Caco-2 (cell line): ENCODE measurements at regions not wholly inside any gene's neighbourhood (a gene's known extent, or its start where the extent isn't known, plus 50 kb on each side); places are given as distances from the start of the nearest gene placed in this dataset.

Experiments used
- BruUV-seq: library from RNA; stranded (reverse); fragments of 400-500 nt; replicated peaks from 2 replicates; lab custom pipeline; 2021; lab: Mats Ljungman, UMichigan
- CTCF ChIA-PET: fragments of 300-600 bp; sonication (Branson Sonifier 250); formaldehyde crosslinking; loops from one replicate; lab custom pipeline; 2022; ENCODE audit warnings: antibody characterized with exemption; lab: Charles Lee
- POLR2A ChIA-PET: fragments of 300-600 bp; sonication (Branson Sonifier 250); formaldehyde crosslinking; loops from one replicate; lab custom pipeline; 2022; ENCODE audit warnings: antibody characterized with exemption; lab: Charles Lee
- DNase-seq, 2 experiments: peaks; one replicate each; pipeline versions ENCODE4 v3.0.0 to v3.0.0-alpha.2; 2020 to 2022
- H3K27me3 ChIP-seq: replicated peaks from 2 replicates; pipeline ENCODE4 v1.6.0; 2011; ENCODE audit warnings: low read length; ENCODE audit not compliant: control insufficient read depth, insufficient read depth
- H3K36me3 ChIP-seq: 2 replicates; pipeline ENCODE4 v1.5.1; 2011; ENCODE audit warnings: low read length; ENCODE audit not compliant: control insufficient read depth, insufficient read depth
- H3K4me1 ChIP-seq: fragments of 250-450 bp; sonication (Bioruptor Pico); 2 replicates; pipeline ENCODE4 v1.5.1; 2020; ENCODE audit warnings: mild to moderate bottlenecking
- H3K4me3 ChIP-seq: 2 replicates; pipeline ENCODE4 v1.5.1; 2011; ENCODE audit warnings: low read depth, mild to moderate bottlenecking, control low read depth, low read length
- H3K9me3 ChIP-seq: fragments of 250-450 bp; sonication (Bioruptor Pico); 2 replicates; pipeline ENCODE4 v1.5.1; 2020; ENCODE audit warnings: mild to moderate bottlenecking, moderate library complexity
- H3K27ac Mint-ChIP-seq: one replicate; pipeline ENCODE4 v1.8.0; 2022; ENCODE audit warnings: mixed read lengths; ENCODE audit not compliant: unreplicated experiment
- H3K27me3 Mint-ChIP-seq: one replicate; pipeline ENCODE4 v1.8.0; 2022; ENCODE audit warnings: mixed read lengths; ENCODE audit not compliant: insufficient read depth, unreplicated experiment
- H3K36me3 Mint-ChIP-seq: one replicate; pipeline ENCODE4 v1.8.0; 2022; ENCODE audit warnings: mild to moderate bottlenecking, mixed read lengths; ENCODE audit not compliant: insufficient read depth, unreplicated experiment
- H3K4me1 Mint-ChIP-seq: one replicate; pipeline ENCODE4 v1.8.0; 2022; ENCODE audit warnings: low read depth, mixed read lengths; ENCODE audit not compliant: unreplicated experiment
- H3K4me3 Mint-ChIP-seq: one replicate; pipeline ENCODE4 v1.8.0; 2022; ENCODE audit warnings: mild to moderate bottlenecking, moderate library complexity, mixed read lengths; ENCODE audit not compliant: unreplicated experiment
- H3K9me3 Mint-ChIP-seq: one replicate; pipeline ENCODE4 v1.8.0; 2022; ENCODE audit warnings: mixed read lengths; ENCODE audit not compliant: unreplicated experiment
- CTCF ChIP-seq, 2 experiments: fragments of 200-600 bp in 1 of 2; IDR thresholded peaks; 1 replicate in 1 of 2; 2 replicates in 1 of 2; pipeline versions ENCODE4 v1.5.1 to v1.8.0; 2011 to 2022; ENCODE audit warnings: antibody characterized with exemption in 1 of 2, control low read depth in 1 of 2, inconsistent platforms in 1 of 2, low read depth in 1 of 2, low read length in 1 of 2, mild to moderate bottlenecking in 1 of 2, moderate library complexity in 1 of 2; ENCODE audit not compliant: insufficient read depth in 1 of 2, severe bottlenecking in 1 of 2, unreplicated experiment in 1 of 2
- intact Hi-C: fragments of 100-400 bp; cut with micrococcal nuclease; formaldehyde crosslinking; loops from one replicate; pipeline ENCODE4 v1.10.0; 2022; ENCODE audit not compliant: unreplicated experiment

GRCh38 chr6:43913375-43914271, 143.6 kb downstream of the VEGFA start:
- Mint-ChIP-seq H3K4me1 (peaks cover 22% of the 10 kb centered on the region), H3K9me3 (no peaks in the 10 kb centered on the region), H3K36me3 (peaks cover 7% of the 10 kb centered on the region), H3K27me3 (no peaks in the 10 kb centered on the region), H3K4me3 (no peak overlapping the region), H3K27ac (peak overlapping the region; percentile 94)
- no peaks in the 10 kb centered on the region for H3K27me3 ChIP-seq
- no TSS peak for BruUV-seq
- no peaks in the 10 kb centered on the region for H3K36me3 ChIP-seq
- H3K4me3 ChIP-seq: no peak overlapping the region
- intact Hi-C loops: loop anchor here (5.0 kb wide), 2 partner anchors 61 to 159 kb away; no protein-coding TSS in a partner anchor
- TF ChIP-seq CTCF (IDR thresholded peaks at IDR 0.05; ENCODE audit: insufficient read depth in 1 of 2, low read depth in 1 of 2, low read length in 1 of 2, severe bottlenecking in 1 of 2, unreplicated experiment in 1 of 2): no peak
- no peaks in the 10 kb centered on the region for H3K9me3 ChIP-seq
- ChIA-PET CTCF (interaction anchor here (1.2 to 1.3 kb wide), 2 partner anchors 13 to 165 kb away, joined by 3 to 10 read pairs; no protein-coding TSS in a partner anchor), POLR2A (interaction anchor here (0.5 to 1.0 kb wide), 2 partner anchors 13 to 14 kb away, joined by 3 to 4 read pairs; no protein-coding TSS in a partner anchor)
- H3K4me1 ChIP-seq: peaks cover 57% of the 10 kb centered on the region
- no peak for DNase-seq

- peaks cover 7% of the 10 kb centered on the region for H3K36me3 Mint-ChIP-seq
- peaks cover 22% of the 10 kb centered on the region for H3K4me1 Mint-ChIP-seq
- no peaks in the 10 kb centered on the region for H3K27me3 Mint-ChIP-seq
- peak overlapping the region; percentile 94 for H3K27ac Mint-ChIP-seq
- Histone ChIP-seq H3K4me3 (no peak overlapping the region), H3K27me3 (no peaks in the 10 kb centered on the region), H3K4me1 (peaks cover 55% of the 10 kb centered on the region), H3K36me3 (no peaks in the 10 kb centered on the region), H3K9me3 (no peaks in the 10 kb centered on the region)
- POLR2A ChIA-PET: interaction anchor here (0.5 to 1.7 kb wide), 3 partner anchors 14 to 15 kb away, joined by 3 to 22 read pairs (median 4); no protein-coding TSS in a partner anchor
- intact Hi-C loops: loop anchor here (5.0 kb wide), 2 partner anchors 60 to 160 kb away; no protein-coding TSS in a partner anchor
- H3K9me3 Mint-ChIP-seq: no peaks in the 10 kb centered on the region
- no peak for TF ChIP-seq CTCF (IDR thresholded peaks at IDR 0.05; ENCODE audit: insufficient read depth in 1 of 2, low read depth in 1 of 2, low read length in 1 of 2, severe bottlenecking in 1 of 2, unreplicated experiment in 1 of 2)
- CTCF ChIA-PET: interaction anchor here (1.2 to 1.3 kb wide), 2 partner anchors 14 to 166 kb away, joined by 3 to 10 read pairs; no protein-coding TSS in a partner anchor
- BruUV-seq: no TSS peak
- peak; percentile 19 to 56 for DNase-seq
- no peak overlapping the region for H3K4me3 Mint-ChIP-seq
These were observed 142.8 kb downstream of the VEGFA start for GRCh38 chr6:43912598-43913371.
